ENCODE measurements at regions not wholly inside any gene's neighbourhood (a gene's known extent, or its start where the extent isn't known, plus 50 kb on each side); places are given as distances from the start of the nearest gene placed in this dataset.

- no peak for DNase-seq
These were observed 59.0 kb downstream of the ING2 start for GRCh38 chr4:183563874-183564273.

- peak; percentile 5 for DNase-seq
These were observed 66.6 kb downstream of the ING2 start for GRCh38 chr4:183571350-183571941.

- DNase-seq, result no peak
These were observed 72.0 kb downstream of the ING2 start for GRCh38 chr4:183576701-183577404.

- no peak for DNase-seq
These were observed 75.5 kb downstream of the ING2 start for GRCh38 chr4:183580370-183580769.

GRCh38 chr4:183580849-183581248 is 76.0 kb downstream of the ING2 start:
- no peak for DNase-seq

GRCh38 chr4:183586824-183587223 is 72.2 kb downstream of the RWDD4 start:
- DNase-seq, result no peak

GRCh38 chr4:183588169-183588675 is 70.8 kb downstream of the RWDD4 start:
- DNase-seq, result no peak

GRCh38 chr4:183588691-183589090 is 70.3 kb downstream of the RWDD4 start:
- no peak for DNase-seq

- no peak for DNase-seq
These were observed 69.4 kb downstream of the RWDD4 start for GRCh38 chr4:183589461-183590099.

Data from dermis blood vessel endothelial cell (primary cell).